ENCODE measurements at regions not wholly inside any gene's neighbourhood (a gene's known extent, or its start where the extent isn't known, plus 50 kb on each side); places are given as distances from the start of the nearest gene placed in this dataset.

DNA sequence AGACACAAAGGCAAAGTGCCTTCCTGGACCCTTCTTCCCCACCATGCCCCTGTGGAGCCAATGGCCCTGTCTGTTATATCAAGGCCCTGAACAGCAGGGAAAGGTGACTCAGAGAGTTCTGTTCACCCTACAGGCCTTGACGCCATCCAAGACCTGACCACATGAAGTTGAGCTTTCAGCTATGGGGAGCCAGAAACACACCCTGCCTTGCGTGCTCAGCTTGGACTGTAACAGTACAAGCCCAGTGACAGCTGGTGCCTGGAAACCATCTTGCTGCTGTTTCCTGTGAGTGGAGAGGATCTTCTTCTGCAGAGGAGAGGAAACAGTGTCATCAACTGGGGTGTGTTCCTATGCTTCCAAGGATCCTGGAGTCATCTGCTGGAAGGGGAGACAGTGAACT lies 165.0 kb upstream of the IRF2BP2 start:
- no peaks in the 10 kb centered on the region for H3K9me2 ChIP-seq (ENCODE audit: insufficient read depth, low read length)
- no peak overlapping the region for H2AFZ ChIP-seq (ENCODE audit: low read depth, low read length)
- no peak overlapping the region for H3K4me2 ChIP-seq (ENCODE audit: low read length)
- H4K20me1 ChIP-seq (ENCODE audit: insufficient read depth), result no peaks in the 10 kb centered on the region
- H3K27ac ChIP-seq (ENCODE audit: low read length), result no peak overlapping the region
- no peaks in the 10 kb centered on the region for H3K79me2 ChIP-seq (replicated peaks; ENCODE audit: insufficient read depth, low read length)
- H3K36me3 ChIP-seq (ENCODE audit: insufficient read depth, low read length), result no peaks in the 10 kb centered on the region
- no peaks in the 10 kb centered on the region for H3K27me3 ChIP-seq (ENCODE audit: insufficient read depth, low read depth, low read length)
- TF ChIP-seq POLR2AphosphoS5 (IDR thresholded peaks at IDR 0.05), result no peak
- TF ChIP-seq, protein P1, sequence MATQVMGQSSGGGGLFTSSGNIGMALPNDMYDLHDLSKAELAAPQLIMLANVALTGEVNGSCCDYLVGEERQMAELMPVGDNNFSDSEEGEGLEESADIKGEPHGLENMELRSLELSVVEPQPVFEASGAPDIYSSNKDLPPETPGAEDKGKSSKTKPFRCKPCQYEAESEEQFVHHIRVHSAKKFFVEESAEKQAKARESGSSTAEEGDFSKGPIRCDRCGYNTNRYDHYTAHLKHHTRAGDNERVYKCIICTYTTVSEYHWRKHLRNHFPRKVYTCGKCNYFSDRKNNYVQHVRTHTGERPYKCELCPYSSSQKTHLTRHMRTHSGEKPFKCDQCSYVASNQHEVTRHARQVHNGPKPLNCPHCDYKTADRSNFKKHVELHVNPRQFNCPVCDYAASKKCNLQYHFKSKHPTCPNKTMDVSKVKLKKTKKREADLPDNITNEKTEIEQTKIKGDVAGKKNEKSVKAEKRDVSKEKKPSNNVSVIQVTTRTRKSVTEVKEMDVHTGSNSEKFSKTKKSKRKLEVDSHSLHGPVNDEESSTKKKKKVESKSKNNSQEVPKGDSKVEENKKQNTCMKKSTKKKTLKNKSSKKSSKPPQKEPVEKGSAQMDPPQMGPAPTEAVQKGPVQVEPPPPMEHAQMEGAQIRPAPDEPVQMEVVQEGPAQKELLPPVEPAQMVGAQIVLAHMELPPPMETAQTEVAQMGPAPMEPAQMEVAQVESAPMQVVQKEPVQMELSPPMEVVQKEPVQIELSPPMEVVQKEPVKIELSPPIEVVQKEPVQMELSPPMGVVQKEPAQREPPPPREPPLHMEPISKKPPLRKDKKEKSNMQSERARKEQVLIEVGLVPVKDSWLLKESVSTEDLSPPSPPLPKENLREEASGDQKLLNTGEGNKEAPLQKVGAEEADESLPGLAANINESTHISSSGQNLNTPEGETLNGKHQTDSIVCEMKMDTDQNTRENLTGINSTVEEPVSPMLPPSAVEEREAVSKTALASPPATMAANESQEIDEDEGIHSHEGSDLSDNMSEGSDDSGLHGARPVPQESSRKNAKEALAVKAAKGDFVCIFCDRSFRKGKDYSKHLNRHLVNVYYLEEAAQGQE (IDR thresholded peaks at IDR 0.05; ENCODE audit: borderline replicate concordance), result no peak
- no peak for TF ChIP-seq TAF1 (IDR thresholded peaks at IDR 0.05; ENCODE audit: low read depth)
- no peak for TF ChIP-seq MXI1 (conservative IDR thresholded peaks at IDR 0.05; ENCODE audit: poor library complexity, severe bottlenecking)
- TF ChIP-seq SMC3 (conservative IDR thresholded peaks at IDR 0.05; ENCODE audit: poor library complexity), result no peak
- no peak for TF ChIP-seq EZH2 (IDR thresholded peaks at IDR 0.05; ENCODE audit: borderline replicate concordance, insufficient read depth, low read length, poor library complexity, severe bottlenecking)
- TF ChIP-seq, protein P2, sequence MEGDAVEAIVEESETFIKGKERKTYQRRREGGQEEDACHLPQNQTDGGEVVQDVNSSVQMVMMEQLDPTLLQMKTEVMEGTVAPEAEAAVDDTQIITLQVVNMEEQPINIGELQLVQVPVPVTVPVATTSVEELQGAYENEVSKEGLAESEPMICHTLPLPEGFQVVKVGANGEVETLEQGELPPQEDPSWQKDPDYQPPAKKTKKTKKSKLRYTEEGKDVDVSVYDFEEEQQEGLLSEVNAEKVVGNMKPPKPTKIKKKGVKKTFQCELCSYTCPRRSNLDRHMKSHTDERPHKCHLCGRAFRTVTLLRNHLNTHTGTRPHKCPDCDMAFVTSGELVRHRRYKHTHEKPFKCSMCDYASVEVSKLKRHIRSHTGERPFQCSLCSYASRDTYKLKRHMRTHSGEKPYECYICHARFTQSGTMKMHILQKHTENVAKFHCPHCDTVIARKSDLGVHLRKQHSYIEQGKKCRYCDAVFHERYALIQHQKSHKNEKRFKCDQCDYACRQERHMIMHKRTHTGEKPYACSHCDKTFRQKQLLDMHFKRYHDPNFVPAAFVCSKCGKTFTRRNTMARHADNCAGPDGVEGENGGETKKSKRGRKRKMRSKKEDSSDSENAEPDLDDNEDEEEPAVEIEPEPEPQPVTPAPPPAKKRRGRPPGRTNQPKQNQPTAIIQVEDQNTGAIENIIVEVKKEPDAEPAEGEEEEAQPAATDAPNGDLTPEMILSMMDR (IDR thresholded peaks at IDR 0.05; ENCODE audit: poor library complexity, severe bottlenecking), result no peak
- TF ChIP-seq EP300 (conservative IDR thresholded peaks at IDR 0.05; ENCODE audit: poor library complexity, severe bottlenecking), result no peak
- no peak for TF ChIP-seq RAD21 (conservative IDR thresholded peaks at IDR 0.05)
- no peak overlapping the region for H3K4me3 ChIP-seq (ENCODE audit: low read length)
- no peaks in the 10 kb centered on the region for H3K9me3 ChIP-seq (ENCODE audit: low read length)
- no peaks in the 10 kb centered on the region for H3F3A ChIP-seq (ENCODE audit: insufficient read depth, low read length, poor library complexity, severe bottlenecking)
- H3K9ac ChIP-seq (ENCODE audit: low read length), result no peak overlapping the region

DNA sequence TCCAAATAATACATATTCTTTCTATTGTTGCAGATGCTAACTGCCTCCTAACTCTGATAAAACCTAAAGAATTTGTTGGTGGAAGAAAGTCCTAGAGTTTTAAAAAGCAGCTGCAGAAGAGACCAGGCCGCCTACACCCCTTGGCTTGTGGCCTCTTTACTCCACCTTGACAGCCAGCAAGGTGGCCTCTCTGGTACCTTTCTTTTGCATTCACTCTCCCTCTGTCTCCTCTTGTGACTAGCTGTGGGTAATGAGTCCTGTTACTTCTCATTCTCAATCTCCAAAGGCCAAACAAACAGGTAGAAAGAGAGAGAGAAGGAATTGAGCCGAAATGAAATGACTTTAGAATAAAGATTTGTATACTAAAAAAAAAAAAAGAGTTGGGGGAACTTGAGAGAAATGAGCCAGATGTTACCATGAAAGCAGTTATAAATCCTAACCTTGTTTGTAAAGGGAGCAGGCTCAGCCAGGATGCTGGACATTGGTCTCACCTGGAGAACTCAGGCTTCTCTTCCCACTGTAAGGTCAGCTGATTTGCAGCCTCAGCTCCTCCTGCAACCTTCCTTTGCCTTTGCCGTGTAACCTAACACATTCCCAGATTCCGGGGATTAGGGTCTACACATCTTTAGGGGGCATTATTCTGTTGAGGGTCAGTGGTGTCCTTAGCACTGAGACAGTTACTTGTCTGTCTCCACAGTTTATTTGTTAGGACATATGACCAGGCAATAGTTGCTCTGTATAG lies 164.1 kb upstream of the IRF2BP2 start:
- H3K36me3 ChIP-seq (ENCODE audit: insufficient read depth, low read length), result no peaks in the 10 kb centered on the region
- no peak overlapping the region for H3K4me2 ChIP-seq (ENCODE audit: low read length)
- no peak overlapping the region for H3K9ac ChIP-seq (ENCODE audit: low read length)
- H3K79me2 ChIP-seq (replicated peaks; ENCODE audit: insufficient read depth, low read length), result no peaks in the 10 kb centered on the region
- H2AFZ ChIP-seq (ENCODE audit: low read depth, low read length), result no peak overlapping the region
- no peaks in the 10 kb centered on the region for H3K27me3 ChIP-seq (ENCODE audit: insufficient read depth, low read depth, low read length)
- no peaks in the 10 kb centered on the region for H3K9me2 ChIP-seq (ENCODE audit: insufficient read depth, low read length)
- TF ChIP-seq POLR2AphosphoS5 (IDR thresholded peaks at IDR 0.05), result no peak
- no peak for TF ChIP-seq RAD21 (conservative IDR thresholded peaks at IDR 0.05)
- TF ChIP-seq, protein P1 (IDR thresholded peaks at IDR 0.05; ENCODE audit: borderline replicate concordance), result no peak
- TF ChIP-seq EP300 (conservative IDR thresholded peaks at IDR 0.05; ENCODE audit: poor library complexity, severe bottlenecking), result no peak
- TF ChIP-seq, protein P2 (IDR thresholded peaks at IDR 0.05; ENCODE audit: poor library complexity, severe bottlenecking), result no peak
- no peak for TF ChIP-seq TAF1 (IDR thresholded peaks at IDR 0.05; ENCODE audit: low read depth)
- TF ChIP-seq MXI1 (conservative IDR thresholded peaks at IDR 0.05; ENCODE audit: poor library complexity, severe bottlenecking), result no peak
- no peaks in the 10 kb centered on the region for H3F3A ChIP-seq (ENCODE audit: insufficient read depth, low read length, poor library complexity, severe bottlenecking)
- H3K4me3 ChIP-seq (ENCODE audit: low read length), result no peak overlapping the region
- H4K20me1 ChIP-seq (ENCODE audit: insufficient read depth), result no peaks in the 10 kb centered on the region
- H3K9me3 ChIP-seq (ENCODE audit: low read length), result no peaks in the 10 kb centered on the region
- no peak overlapping the region for H3K27ac ChIP-seq (ENCODE audit: low read length)

Measured in neural cell (in vitro differentiated cells).